Esophagus muscularis mucosa (tissue), 4 donors: ENCODE measurements at regions not wholly inside any gene's neighbourhood (a gene's known extent, or its start where the extent isn't known, plus 50 kb on each side); places are given as distances from the start of the nearest gene placed in this dataset.

Experiments used
- DNase-seq: peaks from one replicate; pipeline ENCODE4 v3.0.0-alpha.2; 2017; ENCODE audit errors: extremely low spot score
- H3K27ac ChIP-seq, 4 donors: fragments of 200-600 bp; sonication (generic); replicated peaks in 1 of 4; 1 replicate in 3 of 4; 2 replicates in 1 of 4; pipeline ENCODE4 v1.5.1; 2016 to 2019; ENCODE audit warnings: mild to moderate bottlenecking in 1 of 4
- H3K27me3 ChIP-seq, 4 donors: fragments of 200-600 bp; sonication (generic); one replicate each; pipeline versions ENCODE4 v1.5.1 to v1.6.0; 2016 to 2019
- H3K36me3 ChIP-seq, 4 donors: fragments of 200-600 bp; sonication (generic); one replicate each; pipeline ENCODE4 v1.5.1; 2016 to 2019
- H3K4me1 ChIP-seq, 4 donors: fragments of 200-600 bp; sonication (generic); one replicate each; pipeline ENCODE4 v1.5.1; 2016 to 2019
- H3K4me3 ChIP-seq, 4 donors: fragments of 200-600 bp; sonication (generic); 1 replicate in 2 of 4; 2 replicates in 2 of 4; pipeline ENCODE4 v1.5.1; 2016 to 2019; ENCODE audit warnings: mild to moderate bottlenecking in 4 of 4, moderate library complexity in 1 of 4
- H3K9me3 ChIP-seq, 4 donors: fragments of 200-600 bp; sonication (generic); 1 replicate in 3 of 4; 2 replicates in 1 of 4; pipeline ENCODE4 v1.5.1; 2016 to 2019
- CTCF ChIP-seq, 3 experiments: fragments of 200-600 bp in 2 of 3; fragments of 450-650 bp in 1 of 3; sonication (generic) in 2 of 3; IDR thresholded peaks; one replicate each; pipeline ENCODE4 v1.5.1; 2017 to 2019; ENCODE audit warnings: antibody characterized with exemption in 3 of 3, mild to moderate bottlenecking in 2 of 3, moderate library complexity in 1 of 3
- EP300 ChIP-seq: sonication (generic); formaldehyde crosslinking; IDR thresholded peaks from one replicate; pipeline ENCODE4 v1.6.1; 2017; ENCODE audit warnings: antibody characterized with exemption
- POLR2A ChIP-seq: fragments of 450-650 bp; IDR thresholded peaks from one replicate; pipeline ENCODE4 v1.6.1; 2017; ENCODE audit warnings: antibody characterized with exemption, moderate library complexity, mild to moderate bottlenecking, low read depth
- POLR2AphosphoS5 ChIP-seq, 2 donors: sonication (generic); formaldehyde crosslinking; IDR thresholded peaks; one replicate each; pipeline ENCODE4 v1.6.1; 2017; ENCODE audit warnings: antibody characterized with exemption in 2 of 2
- WGBS: methylation state at CpG from one replicate; pipeline ENCODE4 v1.1.5; 2018; 5-methylcytosine and 5-hydroxymethylcytosine counted together
- intact Hi-C: fragments of 100-400 bp; cut with DNase I; formaldehyde crosslinking; loops from one replicate; pipeline ENCODE4 v1.15.1; 2023

DNA sequence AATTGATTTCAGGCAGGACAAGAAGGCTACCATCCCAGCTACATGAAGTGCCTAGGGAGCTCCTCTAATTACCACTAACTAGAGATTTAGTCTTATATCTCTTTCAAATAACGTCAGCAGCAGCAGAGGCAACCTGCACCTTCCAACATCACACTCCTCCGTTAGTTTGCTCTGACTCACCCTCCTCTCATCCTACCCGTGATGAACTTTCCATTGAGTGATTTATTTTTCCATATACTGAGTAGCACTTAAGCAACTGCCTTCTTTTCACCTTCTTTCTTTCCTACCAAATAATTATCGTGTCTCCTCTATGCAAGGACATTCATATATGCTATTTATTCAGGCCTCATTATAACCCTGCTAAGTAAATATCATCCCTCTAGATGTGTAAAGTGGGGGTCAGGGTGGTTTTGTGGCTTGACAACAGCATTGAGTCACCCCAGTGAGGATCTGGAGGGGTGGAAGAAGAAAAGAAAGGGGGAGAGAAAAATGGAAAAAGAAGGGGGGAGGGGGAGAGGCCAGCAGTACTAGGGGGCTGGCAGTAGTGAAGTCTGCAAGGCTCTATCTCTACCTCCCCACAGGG is 64.6 kb upstream of the CAST start:
- intact Hi-C loops, result no loop called here
- Histone ChIP-seq H3K4me1 (peaks cover 0 to 5% (median 0%) of the 10 kb centered on the region in 4 donors), H3K27ac (no peak overlapping the region), H3K4me3 (no peak overlapping the region), H3K9me3 (no peaks in the 10 kb centered on the region), H3K27me3 (no peaks in the 10 kb centered on the region), H3K36me3 (no peaks in the 10 kb centered on the region)
- no peak for DNase-seq
- 81% methylated on average over 4 of the region's 4 CpGs for WGBS
- no peak for TF ChIP-seq POLR2A
- TF ChIP-seq POLR2AphosphoS5 (IDR thresholded peaks at IDR 0.05), result no peak
- TF ChIP-seq CTCF (IDR thresholded peaks at IDR 0.05), result no peak
- no peak for TF ChIP-seq EP300

DNA sequence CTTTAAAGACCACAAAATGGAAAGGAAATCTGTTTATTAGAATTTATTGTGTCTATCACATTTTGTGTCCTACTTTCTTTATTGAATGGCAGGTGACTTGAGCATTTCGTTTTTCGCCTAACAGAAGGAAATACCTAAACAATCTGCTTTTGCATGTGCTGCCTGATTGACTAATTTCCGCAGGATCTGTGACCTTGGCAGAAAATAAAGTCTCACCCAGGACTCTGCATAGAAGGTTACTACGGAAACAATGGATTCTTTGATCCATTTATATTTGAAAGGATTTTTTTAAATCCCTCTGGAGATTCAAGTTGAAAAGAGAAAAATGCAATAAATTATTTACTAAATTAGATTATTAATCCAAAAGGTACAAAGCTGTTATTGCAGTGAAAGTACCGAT is 61.0 kb upstream of the CAST start:
- no peak overlapping the region for H3K4me3 ChIP-seq
- H3K27me3 ChIP-seq, result no peaks in the 10 kb centered on the region
- no peaks in the 10 kb centered on the region for H3K36me3 ChIP-seq
- no peak for DNase-seq
- intact Hi-C loops, result loop anchor here (5.0 kb wide), 2 partner anchors 744 to 959 kb away; no protein-coding TSS in a partner anchor
- H3K9me3 ChIP-seq, result no peaks in the 10 kb centered on the region
- TF ChIP-seq POLR2A (no peak), CTCF (IDR thresholded peaks at IDR 0.05) (no peak), POLR2AphosphoS5 (IDR thresholded peaks at IDR 0.05) (no peak), EP300 (no peak)
- peaks cover 0 to 5% (median 0%) of the 10 kb centered on the region in 4 donors for H3K4me1 ChIP-seq
- H3K27ac ChIP-seq, result no peak overlapping the region
- 60% methylated on average over 5 of the region's 5 CpGs for WGBS

GRCh38 chr5:96601715-96602244 is 60.4 kb upstream of the CAST start:
- peaks cover 0 to 5% (median 0%) of the 10 kb centered on the region in 4 donors for H3K4me1 ChIP-seq
- no peaks in the 10 kb centered on the region for H3K36me3 ChIP-seq
- intact Hi-C loops, result loop anchor here (2.0 to 5.0 kb wide), 3 partner anchors 257 to 959 kb away; no protein-coding TSS in a partner anchor
- WGBS, result 15% methylated on average over 4 of the region's 4 CpGs
- H3K27me3 ChIP-seq, result no peaks in the 10 kb centered on the region
- no peak for TF ChIP-seq POLR2A
- TF ChIP-seq POLR2AphosphoS5 (IDR thresholded peaks at IDR 0.05), result no peak
- no peak for TF ChIP-seq EP300
- peak; percentile 81 to 88 (median 83) for TF ChIP-seq CTCF (IDR thresholded peaks at IDR 0.05)
- DNase-seq, result no peak
- H3K27ac ChIP-seq, result no peak overlapping the region
- no peaks in the 10 kb centered on the region for H3K9me3 ChIP-seq
- H3K4me3 ChIP-seq, result no peak overlapping the region

GRCh38 chr5:96602776-96603175 is 59.4 kb upstream of the CAST start:
- TF ChIP-seq POLR2AphosphoS5 (IDR thresholded peaks at IDR 0.05) (no peak), EP300 (no peak), CTCF (IDR thresholded peaks at IDR 0.05) (no peak), POLR2A (no peak)
- 91% methylated on average over 4 of the region's 4 CpGs for WGBS
- Histone ChIP-seq H3K27ac (no peak overlapping the region), H3K27me3 (no peaks in the 10 kb centered on the region), H3K36me3 (no peaks in the 10 kb centered on the region), H3K9me3 (no peaks in the 10 kb centered on the region), H3K4me1 (peaks cover 0 to 5% (median 0%) of the 10 kb centered on the region in 4 donors), H3K4me3 (no peak overlapping the region)
- intact Hi-C loops, result loop anchor here (2.0 to 5.0 kb wide), 3 partner anchors 258 to 960 kb away; no protein-coding TSS in a partner anchor
- DNase-seq, result no peak
